ENCODE measurements at regions not wholly inside any gene's neighbourhood (a gene's known extent, or its start where the extent isn't known, plus 50 kb on each side); places are given as distances from the start of the nearest gene placed in this dataset.
A peak's percentile ranks its signal among the peaks of the same experiment; 100 is the strongest.

DNA sequence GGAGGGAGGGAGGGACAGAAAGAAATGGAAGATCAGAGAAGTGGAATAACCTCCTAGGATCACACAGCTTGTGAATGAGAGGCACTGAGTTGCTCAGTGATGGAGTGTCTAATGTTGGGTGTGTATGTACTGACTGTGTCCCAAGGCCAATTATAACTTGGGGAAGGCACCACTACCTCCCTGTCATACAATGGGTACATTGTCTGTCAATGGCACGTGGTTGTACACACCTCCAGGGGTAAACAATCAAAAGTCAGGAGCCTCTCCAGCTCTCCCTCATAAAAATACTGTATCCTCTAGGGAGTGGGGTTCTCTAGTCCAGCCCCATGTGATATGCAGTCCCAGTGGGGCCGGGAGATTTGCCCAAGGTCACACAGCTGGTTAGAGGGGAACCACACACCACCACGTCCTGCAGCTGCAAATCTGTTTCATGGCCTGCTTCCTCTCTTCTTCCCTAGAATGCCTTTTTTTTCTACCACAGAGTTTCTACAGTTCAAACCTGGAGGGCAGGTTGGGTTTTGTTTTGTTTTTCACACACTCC lies 112.5 kb downstream of the SNX5 start (continued):
- TF ChIP-seq HNF1A (IDR thresholded peaks at IDR 0.05; ENCODE audit: low read depth): peak; percentile 49; the same call in 1 of the 2 replicates
- TF ChIP-seq HNF1A (CRISPR knock-in tag; IDR thresholded peaks at IDR 0.05; ENCODE audit: borderline replicate concordance): peak; percentile 77; the same call in 1 of the 2 replicates
- TF ChIP-seq NFE2L1 (CRISPR knock-in tag; IDR thresholded peaks at IDR 0.05; ENCODE audit: borderline replicate concordance): no peak
- no peak for TF ChIP-seq ZNF777 (CRISPR knock-in tag; IDR thresholded peaks at IDR 0.05)
- TF ChIP-seq U2AF1 (optimal IDR thresholded peaks at IDR 0.05; ENCODE audit: low read depth, low read length): no peak
- peak; percentile 56; the same call in 1 of the 2 replicates for TF ChIP-seq ZNF782 (CRISPR knock-in tag; IDR thresholded peaks at IDR 0.05; ENCODE audit: borderline replicate concordance)
- TF ChIP-seq MAFK (conservative IDR thresholded peaks at IDR 0.05 in 1 of 2, IDR thresholded peaks at IDR 0.05 in 1 of 2; ENCODE audit: low read length in 2 of 2): no peak
- TF ChIP-seq, protein P1, sequence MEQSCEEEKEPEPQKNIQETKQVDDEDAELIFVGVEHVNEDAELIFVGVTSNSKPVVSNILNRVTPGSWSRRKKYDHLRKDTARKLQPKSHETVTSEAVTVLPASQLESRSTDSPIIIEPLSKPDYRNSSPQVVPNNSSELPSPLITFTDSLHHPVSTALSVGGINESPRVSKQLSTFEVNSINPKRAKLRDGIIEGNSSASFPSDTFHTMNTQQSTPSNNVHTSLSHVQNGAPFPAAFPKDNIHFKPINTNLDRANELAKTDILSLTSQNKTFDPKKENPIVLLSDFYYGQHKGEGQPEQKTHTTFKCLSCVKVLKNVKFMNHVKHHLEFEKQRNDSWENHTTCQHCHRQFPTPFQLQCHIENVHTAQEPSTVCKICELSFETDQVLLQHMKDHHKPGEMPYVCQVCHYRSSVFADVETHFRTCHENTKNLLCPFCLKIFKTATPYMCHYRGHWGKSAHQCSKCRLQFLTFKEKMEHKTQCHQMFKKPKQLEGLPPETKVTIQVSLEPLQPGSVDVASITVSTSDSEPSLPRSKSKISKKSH (CRISPR knock-in tag; IDR thresholded peaks at IDR 0.05; ENCODE audit: borderline replicate concordance): no peak
- TF ChIP-seq, protein P2, sequence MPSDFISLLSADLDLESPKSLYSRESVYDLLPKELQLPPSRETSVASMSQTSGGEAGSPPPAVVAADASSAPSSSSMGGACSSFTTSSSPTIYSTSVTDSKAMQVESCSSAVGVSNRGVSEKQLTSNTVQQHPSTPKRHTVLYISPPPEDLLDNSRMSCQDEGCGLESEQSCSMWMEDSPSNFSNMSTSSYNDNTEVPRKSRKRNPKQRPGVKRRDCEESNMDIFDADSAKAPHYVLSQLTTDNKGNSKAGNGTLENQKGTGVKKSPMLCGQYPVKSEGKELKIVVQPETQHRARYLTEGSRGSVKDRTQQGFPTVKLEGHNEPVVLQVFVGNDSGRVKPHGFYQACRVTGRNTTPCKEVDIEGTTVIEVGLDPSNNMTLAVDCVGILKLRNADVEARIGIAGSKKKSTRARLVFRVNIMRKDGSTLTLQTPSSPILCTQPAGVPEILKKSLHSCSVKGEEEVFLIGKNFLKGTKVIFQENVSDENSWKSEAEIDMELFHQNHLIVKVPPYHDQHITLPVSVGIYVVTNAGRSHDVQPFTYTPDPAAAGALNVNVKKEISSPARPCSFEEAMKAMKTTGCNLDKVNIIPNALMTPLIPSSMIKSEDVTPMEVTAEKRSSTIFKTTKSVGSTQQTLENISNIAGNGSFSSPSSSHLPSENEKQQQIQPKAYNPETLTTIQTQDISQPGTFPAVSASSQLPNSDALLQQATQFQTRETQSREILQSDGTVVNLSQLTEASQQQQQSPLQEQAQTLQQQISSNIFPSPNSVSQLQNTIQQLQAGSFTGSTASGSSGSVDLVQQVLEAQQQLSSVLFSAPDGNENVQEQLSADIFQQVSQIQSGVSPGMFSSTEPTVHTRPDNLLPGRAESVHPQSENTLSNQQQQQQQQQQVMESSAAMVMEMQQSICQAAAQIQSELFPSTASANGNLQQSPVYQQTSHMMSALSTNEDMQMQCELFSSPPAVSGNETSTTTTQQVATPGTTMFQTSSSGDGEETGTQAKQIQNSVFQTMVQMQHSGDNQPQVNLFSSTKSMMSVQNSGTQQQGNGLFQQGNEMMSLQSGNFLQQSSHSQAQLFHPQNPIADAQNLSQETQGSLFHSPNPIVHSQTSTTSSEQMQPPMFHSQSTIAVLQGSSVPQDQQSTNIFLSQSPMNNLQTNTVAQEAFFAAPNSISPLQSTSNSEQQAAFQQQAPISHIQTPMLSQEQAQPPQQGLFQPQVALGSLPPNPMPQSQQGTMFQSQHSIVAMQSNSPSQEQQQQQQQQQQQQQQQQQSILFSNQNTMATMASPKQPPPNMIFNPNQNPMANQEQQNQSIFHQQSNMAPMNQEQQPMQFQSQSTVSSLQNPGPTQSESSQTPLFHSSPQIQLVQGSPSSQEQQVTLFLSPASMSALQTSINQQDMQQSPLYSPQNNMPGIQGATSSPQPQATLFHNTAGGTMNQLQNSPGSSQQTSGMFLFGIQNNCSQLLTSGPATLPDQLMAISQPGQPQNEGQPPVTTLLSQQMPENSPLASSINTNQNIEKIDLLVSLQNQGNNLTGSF (CRISPR knock-in tag; IDR thresholded peaks at IDR 0.05): no peak
- TF ChIP-seq LBX2 (CRISPR knock-in tag; IDR thresholded peaks at IDR 0.05; ENCODE audit: borderline replicate concordance): no peak
- TF ChIP-seq, protein P3, sequence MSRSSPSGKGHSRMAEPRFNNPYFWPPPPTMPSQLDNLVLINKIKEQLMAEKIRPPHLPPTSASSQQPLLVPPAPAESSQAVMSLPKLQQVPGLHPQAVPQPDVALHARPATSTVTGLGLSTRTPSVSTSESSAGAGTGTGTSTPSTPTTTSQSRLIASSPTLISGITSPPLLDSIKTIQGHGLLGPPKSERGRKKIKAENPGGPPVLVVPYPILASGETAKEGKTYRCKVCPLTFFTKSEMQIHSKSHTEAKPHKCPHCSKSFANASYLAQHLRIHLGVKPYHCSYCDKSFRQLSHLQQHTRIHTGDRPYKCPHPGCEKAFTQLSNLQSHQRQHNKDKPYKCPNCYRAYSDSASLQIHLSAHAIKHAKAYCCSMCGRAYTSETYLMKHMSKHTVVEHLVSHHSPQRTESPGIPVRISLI (CRISPR knock-in tag; IDR thresholded peaks at IDR 0.05; ENCODE audit: borderline replicate concordance): peak; percentile 78; the same call in 1 of the 2 replicates
- no peak for TF ChIP-seq ZNF253 (CRISPR knock-in tag; IDR thresholded peaks at IDR 0.05; ENCODE audit: borderline replicate concordance)
- TF ChIP-seq ELF4 (CRISPR knock-in tag; IDR thresholded peaks at IDR 0.05; ENCODE audit: borderline replicate concordance): no peak

Data from HepG2 (cell line).